ENCODE measurements at regions not wholly inside any gene's neighbourhood (a gene's known extent, or its start where the extent isn't known, plus 50 kb on each side); places are given as distances from the start of the nearest gene placed in this dataset.

GRCh38 chr2:17318013-17318412, 200.2 kb downstream of the RAD51AP2 start:
- DNase-seq (ENCODE audit: low spot score in 2 of 2), result no peak
- H3K36me3 ChIP-seq, result no peaks in the 10 kb centered on the region
- no peaks in the 10 kb centered on the region for H3K9me3 ChIP-seq
- WGBS, result 45% methylated on average over 2 of the region's 2 CpGs
- TF ChIP-seq POLR2AphosphoS5 (IDR thresholded peaks at IDR 0.05) (no peak), EP300 (IDR thresholded peaks at IDR 0.05) (no peak), POLR2A (IDR thresholded peaks at IDR 0.05) (no peak), CTCF (IDR thresholded peaks at IDR 0.05) (no peak)
- no peak overlapping the region for H3K4me3 ChIP-seq
- no peaks in the 10 kb centered on the region for H3K27me3 ChIP-seq
- H3K27ac ChIP-seq, result no peak overlapping the region
- H3K4me1 ChIP-seq, result no peaks in the 10 kb centered on the region

GRCh38 chr2:17317439-17317976, 200.7 kb downstream of the RAD51AP2 start:
- Histone ChIP-seq H3K4me3 (no peak overlapping the region), H3K9me3 (no peaks in the 10 kb centered on the region), H3K4me1 (no peaks in the 10 kb centered on the region), H3K27ac (no peak overlapping the region), H3K36me3 (no peaks in the 10 kb centered on the region), H3K27me3 (no peaks in the 10 kb centered on the region)
- no peak for DNase-seq (ENCODE audit: low spot score in 2 of 2)
- WGBS, result 32% methylated on average over 4 of the region's 5 CpGs
- TF ChIP-seq EP300 (IDR thresholded peaks at IDR 0.05), result no peak
- TF ChIP-seq CTCF (IDR thresholded peaks at IDR 0.05), result no peak

- DNase-seq (ENCODE audit: low spot score in 2 of 2), result no peak
- Histone ChIP-seq H3K36me3 (no peaks in the 10 kb centered on the region), H3K27me3 (no peaks in the 10 kb centered on the region), H3K27ac (no peak overlapping the region), H3K4me1 (no peaks in the 10 kb centered on the region), H3K4me3 (no peak overlapping the region), H3K9me3 (no peaks in the 10 kb centered on the region)
- TF ChIP-seq POLR2AphosphoS5 (IDR thresholded peaks at IDR 0.05), result no peak
- TF ChIP-seq POLR2A (IDR thresholded peaks at IDR 0.05), result no peak
- TF ChIP-seq CTCF (IDR thresholded peaks at IDR 0.05), result no peak
- TF ChIP-seq EP300 (IDR thresholded peaks at IDR 0.05), result no peak
- 83% methylated on average over 4 of the region's 4 CpGs for WGBS
Observed at GRCh38 chr2:17313261-17313660, 205.0 kb downstream of the RAD51AP2 start.

GRCh38 chr2:17311771-17312511, 206.3 kb downstream of the RAD51AP2 start:
- Histone ChIP-seq H3K27me3 (no peaks in the 10 kb centered on the region), H3K4me3 (no peak overlapping the region), H3K36me3 (no peaks in the 10 kb centered on the region), H3K27ac (no peak overlapping the region), H3K9me3 (no peaks in the 10 kb centered on the region), H3K4me1 (no peaks in the 10 kb centered on the region)
- TF ChIP-seq POLR2AphosphoS5 (IDR thresholded peaks at IDR 0.05), result no peak
- DNase-seq (ENCODE audit: low spot score in 2 of 2), result no peak
- 55% methylated on average over 1 of the region's 1 CpG for WGBS

GRCh38 chr2:17311106-17311619, 207.1 kb downstream of the RAD51AP2 start:
- DNase-seq (ENCODE audit: low spot score in 2 of 2), result no peak
- H3K27ac ChIP-seq, result no peak overlapping the region
- no peaks in the 10 kb centered on the region for H3K4me1 ChIP-seq
- H3K9me3 ChIP-seq, result no peaks in the 10 kb centered on the region
- H3K27me3 ChIP-seq, result no peaks in the 10 kb centered on the region
- 92% methylated on average over 2 of the region's 2 CpGs for WGBS
- no peak overlapping the region for H3K4me3 ChIP-seq
- H3K36me3 ChIP-seq, result no peaks in the 10 kb centered on the region
- no peak for TF ChIP-seq EP300 (IDR thresholded peaks at IDR 0.05)
- TF ChIP-seq POLR2A (IDR thresholded peaks at IDR 0.05), result no peak
- no peak for TF ChIP-seq POLR2AphosphoS5 (IDR thresholded peaks at IDR 0.05)
- no peak for TF ChIP-seq CTCF (IDR thresholded peaks at IDR 0.05)

All from suprapubic skin (tissue), 4 donors.